ENCODE measurements at regions not wholly inside any gene's neighbourhood (a gene's known extent, or its start where the extent isn't known, plus 50 kb on each side); places are given as distances from the start of the nearest gene placed in this dataset.

DNA sequence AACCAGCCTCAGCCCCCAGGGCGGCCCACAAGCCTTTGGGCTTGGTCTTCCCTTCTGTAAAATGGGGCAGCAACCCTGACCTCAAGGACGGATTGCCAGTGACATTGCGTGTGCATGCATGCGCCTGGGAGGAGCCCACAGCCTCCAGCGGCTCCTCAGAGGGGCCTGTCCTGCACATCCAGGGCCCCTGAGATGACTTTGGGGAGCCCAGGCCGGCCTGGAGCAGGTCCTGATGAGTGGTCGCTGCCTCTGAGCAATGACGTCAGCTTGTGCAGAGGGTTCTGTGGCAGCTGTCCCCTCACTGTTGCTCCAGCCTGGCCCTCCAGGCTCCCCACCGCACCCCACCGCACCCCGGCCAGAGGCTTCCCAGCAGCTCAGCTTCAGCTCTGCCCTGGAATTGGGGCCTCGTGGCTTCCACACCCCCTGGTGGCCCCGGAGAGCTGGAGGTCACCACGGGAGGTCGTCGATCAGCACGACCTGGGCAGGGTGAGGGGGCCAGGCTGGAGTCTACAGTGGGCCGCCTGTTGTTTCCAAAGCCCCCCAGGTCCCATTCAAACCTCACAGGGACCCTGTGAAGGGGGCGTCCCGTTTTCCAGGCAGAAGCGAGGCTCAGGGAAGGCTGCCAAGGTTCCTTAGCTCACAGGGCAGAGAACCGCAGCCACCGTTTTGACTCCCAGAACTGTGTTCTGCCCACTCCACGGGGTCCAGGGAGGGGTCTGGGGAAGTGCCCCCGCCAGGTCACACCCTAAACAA is 341.8 kb downstream of the SEC14L1 start:
- intact Hi-C loops (cut with DNase I) = no loop called here
- DNase-seq (no peak), ATAC-seq (ENCODE audit: low FRiP score) (no peak)
- Histone ChIP-seq H3K36me3 (ENCODE audit: control insufficient read depth in 1 of 2, insufficient read depth in 2 of 2, low read length in 1 of 2) (no peaks in the 10 kb centered on the region), H3K27ac (ENCODE audit: low read depth in 1 of 2, low read length in 2 of 2) (no peak overlapping the region), H3K4me1 (ENCODE audit: control insufficient read depth in 1 of 2, insufficient read depth in 2 of 2, low read length in 2 of 2) (no peaks in the 10 kb centered on the region), H3K27me3 (ENCODE audit: control insufficient read depth in 1 of 2, insufficient read depth in 2 of 2, low read length in 1 of 2) (no peaks in the 10 kb centered on the region), H3K4me3 (ENCODE audit: low read length in 2 of 2) (no peak overlapping the region), H3K9me3 (ENCODE audit: control insufficient read depth, low read length) (no peaks in the 10 kb centered on the region)
- WGBS, 2 donors = 88 to 91% methylated on average over 23 to 25 of the region's 25 CpGs

GRCh38 chr17:77483128-77483598 is 342.4 kb downstream of the SEC14L1 start:
- no peak for DNase-seq
- Histone ChIP-seq H3K9me3 (ENCODE audit: control insufficient read depth, low read length) (no peaks in the 10 kb centered on the region), H3K36me3 (ENCODE audit: control insufficient read depth in 1 of 2, insufficient read depth in 2 of 2, low read length in 1 of 2) (no peaks in the 10 kb centered on the region), H3K4me3 (ENCODE audit: low read length in 2 of 2) (no peak overlapping the region), H3K27ac (ENCODE audit: low read depth in 1 of 2, low read length in 2 of 2) (no peak overlapping the region), H3K4me1 (ENCODE audit: control insufficient read depth in 1 of 2, insufficient read depth in 2 of 2, low read length in 2 of 2) (no peaks in the 10 kb centered on the region), H3K27me3 (ENCODE audit: control insufficient read depth in 1 of 2, insufficient read depth in 2 of 2, low read length in 1 of 2) (no peaks in the 10 kb centered on the region)
- 95 to 96% methylated on average over 12 of the region's 12 CpGs for WGBS, 2 donors
- intact Hi-C loops (cut with DNase I) = no loop called here
- no peak for ATAC-seq (ENCODE audit: low FRiP score)

- no peaks in the 10 kb centered on the region for H3K27me3 ChIP-seq (ENCODE audit: control insufficient read depth in 1 of 2, insufficient read depth in 2 of 2, low read length in 1 of 2)
- no peaks in the 10 kb centered on the region for H3K36me3 ChIP-seq (ENCODE audit: control insufficient read depth in 1 of 2, insufficient read depth in 2 of 2, low read length in 1 of 2)
- H3K4me3 ChIP-seq (ENCODE audit: low read length in 2 of 2) = no peak overlapping the region
- intact Hi-C loops (cut with DNase I) = no loop called here
- no peaks in the 10 kb centered on the region for H3K9me3 ChIP-seq (ENCODE audit: control insufficient read depth, low read length)
- H3K4me1 ChIP-seq (ENCODE audit: control insufficient read depth in 1 of 2, insufficient read depth in 2 of 2, low read length in 2 of 2) = no peaks in the 10 kb centered on the region
- no peak for DNase-seq
- no peak overlapping the region for H3K27ac ChIP-seq (ENCODE audit: low read depth in 1 of 2, low read length in 2 of 2)
- no peak for ATAC-seq (ENCODE audit: low FRiP score)
- WGBS, 2 donors = 98 to 99% methylated on average over 3 of the region's 3 CpGs
Measured at GRCh38 chr17:77484111-77484510, 343.3 kb downstream of the SEC14L1 start.

- intact Hi-C loops (cut with DNase I) = no loop called here
- no peak overlapping the region for H3K4me3 ChIP-seq (ENCODE audit: low read length in 2 of 2)
- no peak for ATAC-seq (ENCODE audit: low FRiP score)
- H3K27me3 ChIP-seq (ENCODE audit: control insufficient read depth in 1 of 2, insufficient read depth in 2 of 2, low read length in 1 of 2) = no peaks in the 10 kb centered on the region
- no peak overlapping the region for H3K27ac ChIP-seq (ENCODE audit: low read depth in 1 of 2, low read length in 2 of 2)
- DNase-seq = no peak
- no peaks in the 10 kb centered on the region for H3K9me3 ChIP-seq (ENCODE audit: control insufficient read depth, low read length)
- H3K4me1 ChIP-seq (ENCODE audit: control insufficient read depth in 1 of 2, insufficient read depth in 2 of 2, low read length in 2 of 2) = no peaks in the 10 kb centered on the region
- H3K36me3 ChIP-seq (ENCODE audit: control insufficient read depth in 1 of 2, insufficient read depth in 2 of 2, low read length in 1 of 2) = no peaks in the 10 kb centered on the region
- WGBS, 2 donors = 96 to 97% methylated on average over 5 of the region's 5 CpGs
Measured at GRCh38 chr17:77485089-77485833, 344.5 kb downstream of the SEC14L1 start.

DNA sequence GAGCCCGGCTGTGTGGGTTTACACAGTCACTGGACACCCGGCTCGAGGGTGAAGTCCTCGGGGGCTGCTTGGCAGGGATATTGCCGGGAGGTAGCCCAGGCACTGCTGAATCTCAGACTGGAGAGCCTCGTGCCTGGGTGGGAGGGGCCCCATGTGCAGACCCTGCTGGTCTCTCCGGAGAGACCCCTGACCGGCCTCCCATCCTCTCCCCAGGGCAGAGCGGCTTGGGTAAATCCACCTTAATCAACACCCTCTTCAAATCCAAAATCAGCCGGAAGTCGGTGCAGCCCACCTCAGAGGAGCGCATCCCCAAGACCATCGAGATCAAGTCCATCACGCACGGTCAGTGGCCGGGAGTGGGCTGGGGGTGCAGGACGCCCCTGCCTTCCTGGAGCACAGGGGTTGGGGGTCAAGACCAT is 346.5 kb downstream of the SEC14L1 start:
- Histone ChIP-seq H3K36me3 (ENCODE audit: control insufficient read depth in 1 of 2, insufficient read depth in 2 of 2, low read length in 1 of 2) (no peaks in the 10 kb centered on the region), H3K27me3 (ENCODE audit: control insufficient read depth in 1 of 2, insufficient read depth in 2 of 2, low read length in 1 of 2) (no peaks in the 10 kb centered on the region), H3K9me3 (ENCODE audit: control insufficient read depth, low read length) (no peaks in the 10 kb centered on the region), H3K4me1 (ENCODE audit: control insufficient read depth in 1 of 2, insufficient read depth in 2 of 2, low read length in 2 of 2) (no peaks in the 10 kb centered on the region), H3K27ac (ENCODE audit: low read depth in 1 of 2, low read length in 2 of 2) (no peak overlapping the region), H3K4me3 (ENCODE audit: low read length in 2 of 2) (no peak overlapping the region)
- intact Hi-C loops (cut with DNase I) = no loop called here
- DNase-seq = peak in 1 of 2 donors; percentile 26
- 84 to 86% methylated on average over 17 of the region's 17 CpGs for WGBS, 2 donors
- no peak for ATAC-seq (ENCODE audit: low FRiP score)

- no peaks in the 10 kb centered on the region for H3K27me3 ChIP-seq (ENCODE audit: control insufficient read depth in 1 of 2, insufficient read depth in 2 of 2, low read length in 1 of 2)
- H3K9me3 ChIP-seq (ENCODE audit: control insufficient read depth, low read length) = no peaks in the 10 kb centered on the region
- intact Hi-C loops (cut with DNase I) = no loop called here
- no peak overlapping the region for H3K4me3 ChIP-seq (ENCODE audit: low read length in 2 of 2)
- no peak overlapping the region for H3K27ac ChIP-seq (ENCODE audit: low read depth in 1 of 2, low read length in 2 of 2)
- DNase-seq (peak; percentile 40 to 64), ATAC-seq (ENCODE audit: low FRiP score) (no peak)
- no peaks in the 10 kb centered on the region for H3K36me3 ChIP-seq (ENCODE audit: control insufficient read depth in 1 of 2, insufficient read depth in 2 of 2, low read length in 1 of 2)
- 88% methylated on average over 28 of the region's 28 CpGs for WGBS, 2 donors
- no peaks in the 10 kb centered on the region for H3K4me1 ChIP-seq (ENCODE audit: control insufficient read depth in 1 of 2, insufficient read depth in 2 of 2, low read length in 2 of 2)
Measured at GRCh38 chr17:77487677-77488530, 347.1 kb downstream of the SEC14L1 start.

- intact Hi-C loops (cut with DNase I) = no loop called here
- Histone ChIP-seq H3K9me3 (ENCODE audit: control insufficient read depth, low read length) (no peaks in the 10 kb centered on the region), H3K4me3 (ENCODE audit: low read length in 2 of 2) (no peak overlapping the region), H3K36me3 (ENCODE audit: control insufficient read depth in 1 of 2, insufficient read depth in 2 of 2, low read length in 1 of 2) (no peaks in the 10 kb centered on the region), H3K27me3 (ENCODE audit: control insufficient read depth in 1 of 2, insufficient read depth in 2 of 2, low read length in 1 of 2) (no peaks in the 10 kb centered on the region), H3K4me1 (ENCODE audit: control insufficient read depth in 1 of 2, insufficient read depth in 2 of 2, low read length in 2 of 2) (no peaks in the 10 kb centered on the region), H3K27ac (ENCODE audit: low read depth in 1 of 2, low read length in 2 of 2) (no peak overlapping the region)
- WGBS, 2 donors = 85 to 92% methylated on average over 25 of the region's 25 CpGs
- ATAC-seq (ENCODE audit: low FRiP score) (no peak), DNase-seq (peak; percentile 46 to 75)
Measured at GRCh38 chr17:77488531-77489238, 347.9 kb downstream of the SEC14L1 start.

- no peaks in the 10 kb centered on the region for H3K27me3 ChIP-seq (ENCODE audit: control insufficient read depth in 1 of 2, insufficient read depth in 2 of 2, low read length in 1 of 2)
- H3K4me3 ChIP-seq (ENCODE audit: low read length in 2 of 2) = no peak overlapping the region
- no peaks in the 10 kb centered on the region for H3K36me3 ChIP-seq (ENCODE audit: control insufficient read depth in 1 of 2, insufficient read depth in 2 of 2, low read length in 1 of 2)
- DNase-seq = peak; percentile 44 to 63
- H3K4me1 ChIP-seq (ENCODE audit: control insufficient read depth in 1 of 2, insufficient read depth in 2 of 2, low read length in 2 of 2) = no peaks in the 10 kb centered on the region
- 80 to 84% methylated on average over 17 to 19 of the region's 19 CpGs for WGBS, 2 donors
- no peak for ATAC-seq (ENCODE audit: low FRiP score)
- no peaks in the 10 kb centered on the region for H3K9me3 ChIP-seq (ENCODE audit: control insufficient read depth, low read length)
- intact Hi-C loops (cut with DNase I) = no loop called here
- H3K27ac ChIP-seq (ENCODE audit: low read depth in 1 of 2, low read length in 2 of 2) = no peak overlapping the region
Measured at GRCh38 chr17:77489239-77489892, 348.6 kb downstream of the SEC14L1 start.
